Glomerular endothelial cell (primary cell): ENCODE measurements at regions not wholly inside any gene's neighbourhood (a gene's known extent, or its start where the extent isn't known, plus 50 kb on each side); places are given as distances from the start of the nearest gene placed in this dataset.

Experiments
- DNase-seq: peaks from one replicate; pipeline ENCODE4 v3.0.0-alpha.2; 2011; ENCODE audit warnings: low read depth, low spot score; ENCODE audit errors: extremely low read depth

GRCh38 chr10:123402021-123402420, 247.8 kb downstream of the BUB3 start:
- no peak for DNase-seq

GRCh38 chr10:123402656-123403055, 248.5 kb downstream of the BUB3 start:
- no peak for DNase-seq

GRCh38 chr10:123404357-123404756, 250.2 kb downstream of the BUB3 start:
- DNase-seq: no peak

- no peak for DNase-seq
Measured at GRCh38 chr10:123408660-123409059, 254.5 kb downstream of the BUB3 start.

GRCh38 chr10:123409426-123409825, 255.2 kb downstream of the BUB3 start:
- no peak for DNase-seq

- DNase-seq: no peak
Measured at GRCh38 chr10:123409884-123410283, 255.7 kb downstream of the BUB3 start.

GRCh38 chr10:123413353-123413752, 252.8 kb upstream of the GPR26 start:
- DNase-seq: no peak

GRCh38 chr10:123415523-123415922, 250.6 kb upstream of the GPR26 start:
- no peak for DNase-seq

GRCh38 chr10:123417414-123417813, 248.7 kb upstream of the GPR26 start:
- DNase-seq: no peak

GRCh38 chr10:123421461-123421860, 244.7 kb upstream of the GPR26 start:
- DNase-seq: no peak

- DNase-seq: no peak
Measured at GRCh38 chr10:123422261-123422660, 243.9 kb upstream of the GPR26 start.

- no peak for DNase-seq
Measured at GRCh38 chr10:123424537-123424936, 241.6 kb upstream of the GPR26 start.

GRCh38 chr10:123425680-123426079, 240.5 kb upstream of the GPR26 start:
- no peak for DNase-seq

GRCh38 chr10:123427165-123427786, 238.9 kb upstream of the GPR26 start:
- no peak for DNase-seq

GRCh38 chr10:123428391-123428790, 237.8 kb upstream of the GPR26 start:
- DNase-seq: no peak

- no peak for DNase-seq
Measured at GRCh38 chr10:123429706-123430221, 236.4 kb upstream of the GPR26 start.

GRCh38 chr10:123433539-123433938, 232.6 kb upstream of the GPR26 start:
- DNase-seq: no peak

GRCh38 chr10:123434435-123435039, 231.6 kb upstream of the GPR26 start:
- DNase-seq: no peak

- DNase-seq: no peak
Measured at GRCh38 chr10:123442901-123443300, 223.3 kb upstream of the GPR26 start.

GRCh38 chr10:123443924-123444323, 222.2 kb upstream of the GPR26 start:
- DNase-seq: no peak

GRCh38 chr10:123445261-123445775, 220.8 kb upstream of the GPR26 start:
- DNase-seq: no peak

GRCh38 chr10:123446449-123447156, 219.6 kb upstream of the GPR26 start:
- no peak for DNase-seq
